B cell (primary cell): ENCODE measurements at regions not wholly inside any gene's neighbourhood (a gene's known extent, or its start where the extent isn't known, plus 50 kb on each side); places are given as distances from the start of the nearest gene placed in this dataset.

Source experiments
- ATAC-seq: fragments of 200-7000 bp; cut with Tn5 transposase; one replicate; pipeline ENCODE4 v1.10.0; 2021; ENCODE audit warnings: low read depth, mild to moderate bottlenecking, moderate number of reproducible peaks, moderate library complexity
- CTCF ChIA-PET: fragments of 350-600 bp; sonication (Branson Sonifier 250); formaldehyde crosslinking; loops from one replicate; lab custom pipeline; 2021; ENCODE audit warnings: antibody characterized with exemption, inconsistent platforms; lab: Charles Lee
- POLR2A ChIA-PET: fragments of 350-600 bp; sonication (Branson Sonifier 250); formaldehyde crosslinking; loops from one replicate; lab custom pipeline; 2021; ENCODE audit warnings: antibody characterized with exemption; lab: Charles Lee
- DNase-seq: peaks from one replicate; pipeline ENCODE4 v3.0.0; 2013
- H2AFZ ChIP-seq: 2 replicates; pipeline ENCODE4 v1.6.1; 2012; ENCODE audit warnings: mild to moderate bottlenecking, low read depth, low read length; ENCODE audit not compliant: insufficient read depth, poor library complexity, severe bottlenecking
- H3K27ac ChIP-seq, 2 donors: 1 replicate in 1 of 2; 2 replicates in 1 of 2; pipeline ENCODE4 v1.5.1; 2012 to 2013; ENCODE audit warnings: low read length in 2 of 2, mild to moderate bottlenecking in 2 of 2, moderate library complexity in 1 of 2
- H3K27me3 ChIP-seq, 4 experiments: fragments of 200-600 bp in 1 of 4; sonication (generic) in 1 of 4; replicated peaks in 1 of 4; 1 replicate in 2 of 4; 2 replicates in 2 of 4; pipeline versions ENCODE4 v1.6.1 to v1.7.0; 2013 to 2016; ENCODE audit warnings: low read length in 3 of 4, mild to moderate bottlenecking in 2 of 4, mixed read lengths in 1 of 4, moderate library complexity in 1 of 4; ENCODE audit not compliant: insufficient read depth in 4 of 4, control insufficient read depth in 3 of 4; ENCODE audit errors: control extremely low read depth in 1 of 4
- H3K36me3 ChIP-seq, 2 experiments: replicated peaks in 1 of 2; 1 replicate in 1 of 2; 2 replicates in 1 of 2; pipeline versions ENCODE4 v1.6.1 to v1.7.1; 2013; ENCODE audit warnings: low read length in 1 of 2; ENCODE audit not compliant: insufficient read depth in 2 of 2, control insufficient read depth in 1 of 2; ENCODE audit errors: control extremely low read depth in 1 of 2, extremely low read depth in 1 of 2
- H3K4me1 ChIP-seq, 2 donors: fragments of 200-600 bp in 1 of 2; sonication (generic) in 1 of 2; 1 replicate in 1 of 2; 2 replicates in 1 of 2; pipeline versions ENCODE4 v1.5.1 to v1.6.1; 2013 to 2017; ENCODE audit warnings: low read length in 2 of 2; ENCODE audit not compliant: control insufficient read depth in 2 of 2, insufficient read depth in 2 of 2
- H3K4me2 ChIP-seq: replicated peaks from 2 replicates; pipeline ENCODE3; 2012; ENCODE audit warnings: mild to moderate bottlenecking, low read depth, low read length; ENCODE audit not compliant: poor library complexity, severe bottlenecking
- H3K4me3 ChIP-seq, 5 experiments: fragments of 200-600 bp in 1 of 5; sonication (generic) in 1 of 5; 1 replicate in 3 of 5; 2 replicates in 2 of 5; pipeline versions ENCODE4 v1.5.1 to v1.7.0; 2011 to 2016; ENCODE audit warnings: low read length in 4 of 5, mild to moderate bottlenecking in 4 of 5, low read depth in 2 of 5, control low read depth in 1 of 5, moderate library complexity in 1 of 5; ENCODE audit not compliant: insufficient read depth in 1 of 5; ENCODE audit errors: control extremely low read depth in 1 of 5, extremely low read depth in 1 of 5
- H3K79me2 ChIP-seq: fragments of 200-600 bp; sonication (generic); one replicate; pipeline ENCODE4 v1.6.0; 2016; ENCODE audit warnings: low read length; ENCODE audit not compliant: control insufficient read depth, insufficient read depth
- H3K9ac ChIP-seq: fragments of 200-600 bp; sonication (generic); 2 replicates; pipeline ENCODE4 v1.6.1; 2017; ENCODE audit warnings: mild to moderate bottlenecking, low read length, moderate library complexity
- H3K9me3 ChIP-seq, 3 donors: one replicate each; pipeline versions ENCODE4 v1.6.1 to v1.7.1; 2013; ENCODE audit warnings: low read length in 2 of 3; ENCODE audit not compliant: control insufficient read depth in 2 of 3, insufficient read depth in 1 of 3; ENCODE audit errors: control extremely low read depth in 1 of 3
- H4K20me1 ChIP-seq: 2 replicates; pipeline ENCODE4 v1.6.0; 2012; ENCODE audit warnings: mild to moderate bottlenecking, low read length; ENCODE audit not compliant: insufficient read depth, control insufficient read depth, poor library complexity, severe bottlenecking
- H3K27ac Mint-ChIP-seq: one replicate; pipeline ENCODE4 v1.8.0; 2021; ENCODE audit warnings: mixed read lengths
- H3K27me3 Mint-ChIP-seq: one replicate; pipeline ENCODE4 v1.8.0; 2021; ENCODE audit warnings: mixed read lengths
- H3K4me1 Mint-ChIP-seq: one replicate; pipeline ENCODE4 v1.8.0; 2021; ENCODE audit warnings: mixed read lengths
- H3K4me3 Mint-ChIP-seq: one replicate; pipeline ENCODE4 v1.8.0; 2021; ENCODE audit warnings: mixed read lengths
- H3K9me3 Mint-ChIP-seq: one replicate; pipeline ENCODE4 v1.8.0; 2022; ENCODE audit warnings: mixed read lengths; ENCODE audit not compliant: insufficient read depth
- CTCF ChIP-seq: fragments of 200-600 bp; IDR thresholded peaks from one replicate; pipeline ENCODE4 v1.8.0; 2022; ENCODE audit warnings: antibody characterized with exemption, mild to moderate bottlenecking
- EZH2 ChIP-seq: IDR thresholded peaks from 2 replicates; pipeline ENCODE4 v1.6.1; 2012; ENCODE audit warnings: borderline replicate concordance, low read depth, mild to moderate bottlenecking, moderate library complexity, low read length; ENCODE audit not compliant: insufficient read depth, poor library complexity, severe bottlenecking
- WGBS: methylation state at CpG from one replicate; pipeline ENCODE4 v1.1.5; 2013; ENCODE audit warnings: missing lambda C conversion rate; ENCODE audit not compliant: insufficient coverage; 5-methylcytosine and 5-hydroxymethylcytosine counted together
- intact Hi-C: fragments of 100-400 bp; cut with micrococcal nuclease; formaldehyde crosslinking; loops from one replicate; pipeline ENCODE4 v1.10.0; 2022

- H4K20me1 ChIP-seq, result no peaks in the 10 kb centered on the region
- H3K27me3 ChIP-seq, result no peaks in the 10 kb centered on the region
- no peak for ATAC-seq
- POLR2A ChIA-PET, result no interaction called here
- Mint-ChIP-seq H3K27me3 (peaks cover 10% of the 10 kb centered on the region), H3K4me1 (no peaks in the 10 kb centered on the region), H3K9me3 (no peaks in the 10 kb centered on the region), H3K4me3 (no peak overlapping the region), H3K27ac (no peak overlapping the region)
- H3K4me1 ChIP-seq, result no peaks in the 10 kb centered on the region
- WGBS, result 33% methylated on average over 1 of the region's 3 CpGs
- H3K4me3 ChIP-seq, result no peak overlapping the region
- peak; percentile 3 for DNase-seq
- intact Hi-C loops, result no loop called here
- TF ChIP-seq EZH2 (no peak), CTCF (peak; percentile 58)
- no peak overlapping the region for H3K4me2 ChIP-seq
- H3K27ac ChIP-seq, result no peak overlapping the region
- no peaks in the 10 kb centered on the region for H3K36me3 ChIP-seq
- H3K9me3 ChIP-seq, result no peaks in the 10 kb centered on the region
- no peak overlapping the region for H3K9ac ChIP-seq
- CTCF ChIA-PET, result interaction anchor here (0.9 to 3.9 kb wide), 7 partner anchors 9 to 211 kb away, joined by 3 to 56 read pairs (median 5); no protein-coding TSS in a partner anchor
- H3K79me2 ChIP-seq, result no peaks in the 10 kb centered on the region
- H2AFZ ChIP-seq, result no peak overlapping the region
Observed at GRCh38 chr11:30128269-30128932, 102.4 kb upstream of the FSHB start.

- no peak overlapping the region for H3K27ac ChIP-seq
- POLR2A ChIA-PET, result no interaction called here
- no peaks in the 10 kb centered on the region for H3K27me3 ChIP-seq
- no peaks in the 10 kb centered on the region for H3K36me3 ChIP-seq
- no peak overlapping the region for H3K4me3 ChIP-seq
- H2AFZ ChIP-seq, result no peak overlapping the region
- Mint-ChIP-seq H3K4me3 (no peak overlapping the region), H3K9me3 (no peaks in the 10 kb centered on the region), H3K27ac (no peak overlapping the region), H3K4me1 (no peaks in the 10 kb centered on the region), H3K27me3 (peaks cover under 1% of the 10 kb centered on the region)
- DNase-seq (no peak), ATAC-seq (no peak)
- no CpG with 5 or more reads among the region's 2 CpGs for WGBS
- TF ChIP-seq EZH2, result no peak
- no peak for TF ChIP-seq CTCF
- no peaks in the 10 kb centered on the region for H3K4me1 ChIP-seq
- CTCF ChIA-PET, result interaction anchor here (2.8 kb wide), 1 partner anchor 12 kb away, joined by 14 read pairs; no protein-coding TSS in a partner anchor
- no peaks in the 10 kb centered on the region for H3K79me2 ChIP-seq
- intact Hi-C loops, result no loop called here
- no peaks in the 10 kb centered on the region for H4K20me1 ChIP-seq
- H3K4me2 ChIP-seq, result no peak overlapping the region
- H3K9me3 ChIP-seq, result no peaks in the 10 kb centered on the region
- no peak overlapping the region for H3K9ac ChIP-seq
Observed at GRCh38 chr11:30131535-30131934, 99.3 kb upstream of the FSHB start.
